GM19043 (cell line): ENCODE measurements at regions not wholly inside any gene's neighbourhood (a gene's known extent, or its start where the extent isn't known, plus 50 kb on each side); places are given as distances from the start of the nearest gene placed in this dataset.
"Not testable (repeated sequence)": the region's sequence is repeated elsewhere in the genome, so short reads cannot be mapped to it uniquely, and the experiment has no call there.

Source experiments
- ATAC-seq: cut with Tn5 transposase; IDR thresholded peaks from one replicate; pipeline ENCODE4 v1.9.1; 2021; ENCODE audit warnings: low read depth; ENCODE audit not compliant: unreplicated experiment

GRCh38 chr10:81386817-81387216, 488.2 kb upstream of the NRG3 start:
- ATAC-seq, result no peak

GRCh38 chr10:81403451-81403850, 471.5 kb upstream of the NRG3 start:
- no peak for ATAC-seq

- ATAC-seq, result no peak
Measured at GRCh38 chr10:81405399-81405798, 469.6 kb upstream of the NRG3 start.

GRCh38 chr10:81414038-81414437, 461.0 kb upstream of the NRG3 start:
- no peak for ATAC-seq

GRCh38 chr10:81426722-81427121, 448.3 kb upstream of the NRG3 start:
- ATAC-seq, result no peak

- ATAC-seq, result no peak
Measured at GRCh38 chr10:81428456-81429134, 446.4 kb upstream of the NRG3 start.

- no peak for ATAC-seq
Measured at GRCh38 chr10:81439445-81439844, 435.5 kb upstream of the NRG3 start.

- ATAC-seq, result not testable (repeated sequence)
Measured at GRCh38 chr10:81441624-81442023, 433.4 kb upstream of the NRG3 start.

- ATAC-seq, result no peak
Measured at GRCh38 chr10:81444242-81444929, 430.6 kb upstream of the NRG3 start.

- no peak for ATAC-seq
Measured at GRCh38 chr10:81450651-81451050, 424.3 kb upstream of the NRG3 start.

GRCh38 chr10:81472927-81473470, 402.0 kb upstream of the NRG3 start:
- ATAC-seq, result no peak

GRCh38 chr10:81473755-81474154, 401.2 kb upstream of the NRG3 start:
- no peak for ATAC-seq

GRCh38 chr10:81479316-81479715, 395.7 kb upstream of the NRG3 start:
- no peak for ATAC-seq

- ATAC-seq, result no peak
Measured at GRCh38 chr10:81496626-81497025, 378.4 kb upstream of the NRG3 start.

- ATAC-seq, result no peak
Measured at GRCh38 chr10:81498011-81498551, 376.9 kb upstream of the NRG3 start.

- no peak for ATAC-seq
Measured at GRCh38 chr10:81502677-81503359, 372.2 kb upstream of the NRG3 start.

GRCh38 chr10:81505777-81506176, 369.2 kb upstream of the NRG3 start:
- not testable (repeated sequence) for ATAC-seq

- no peak for ATAC-seq
Measured at GRCh38 chr10:81514811-81515210, 360.2 kb upstream of the NRG3 start.

GRCh38 chr10:81520688-81521087, 354.3 kb upstream of the NRG3 start:
- no peak for ATAC-seq

GRCh38 chr10:81524467-81524866, 350.5 kb upstream of the NRG3 start:
- no peak for ATAC-seq

GRCh38 chr10:81532403-81532802, 342.6 kb upstream of the NRG3 start:
- ATAC-seq, result no peak
